Stimulated activated naive CD4-positive, alpha-beta T cell treated with Interleukin-2 at 50 U/mL for 16 hours (primary cell): ENCODE measurements at regions not wholly inside any gene's neighbourhood (a gene's known extent, or its start where the extent isn't known, plus 50 kb on each side); places are given as distances from the start of the nearest gene placed in this dataset.

Source experiments
- DNase-seq: peaks from one replicate; lab custom pipeline; 2025; lab: John Stamatoyannopoulos, UW

GRCh38 chr13:76210262-76210661 lies 574.1 kb downstream of the LMO7 start:
- no peak for DNase-seq

DNA sequence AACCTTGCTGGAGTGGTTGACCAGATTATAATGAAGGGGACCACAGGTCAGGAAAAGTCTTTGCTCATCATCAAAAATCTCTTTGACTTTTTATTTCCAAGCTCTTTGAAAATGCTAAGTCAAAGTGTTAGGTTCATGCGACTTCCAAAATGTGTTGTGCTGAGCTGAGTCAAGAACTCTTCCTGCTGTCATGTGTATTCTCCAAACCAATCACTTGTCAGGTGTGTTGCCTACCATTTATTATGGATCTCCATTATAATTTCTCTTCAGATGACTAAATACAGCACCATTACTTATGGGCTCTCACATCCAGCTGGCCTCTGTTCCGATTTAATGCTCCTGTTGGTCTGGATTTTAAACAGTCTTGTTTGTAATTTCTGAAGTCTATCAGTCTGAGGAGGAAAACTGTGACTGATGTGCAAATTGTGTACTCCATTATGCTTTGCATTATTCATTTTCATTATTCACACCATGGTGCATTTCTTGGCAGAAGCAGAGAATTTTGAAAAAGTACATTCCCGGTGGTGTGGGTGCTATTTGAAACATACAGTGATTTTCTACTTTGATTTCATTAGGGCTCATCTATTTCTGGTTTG lies 562.5 kb downstream of the LMO7 start:
- DNase-seq = no peak

DNA sequence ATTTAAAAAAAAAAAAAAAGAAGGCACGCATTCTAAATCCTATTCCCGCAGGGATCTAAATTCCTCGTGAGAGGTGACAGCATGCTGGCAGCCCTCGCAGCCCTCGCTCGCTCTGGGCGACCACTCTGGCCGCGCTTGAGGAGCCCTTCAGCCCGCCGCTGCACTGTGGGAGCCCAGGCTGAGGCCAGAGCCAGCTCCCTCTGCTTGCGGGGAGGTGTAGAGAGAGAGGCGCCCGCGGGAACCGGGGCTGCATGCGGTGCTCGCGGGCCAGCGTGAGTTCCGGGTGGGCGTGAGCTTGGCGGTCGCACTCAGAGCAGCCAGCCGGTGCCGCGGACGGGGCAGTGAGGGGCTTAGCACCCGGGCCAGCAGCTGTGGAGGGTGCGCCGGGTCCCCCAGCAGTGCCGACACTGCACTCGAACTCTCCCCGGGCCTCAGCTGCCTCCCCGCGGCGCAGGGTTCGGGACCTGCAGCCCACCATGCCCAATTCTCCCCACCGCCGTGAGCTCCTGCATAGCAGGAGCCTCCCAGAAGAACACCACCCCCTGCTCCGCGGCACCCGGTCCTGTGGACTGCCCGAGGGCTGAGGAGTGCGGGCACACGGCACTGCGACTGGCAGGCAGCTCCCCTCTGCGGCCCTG lies 553.9 kb downstream of the LMO7 start:
- DNase-seq = no peak

DNA sequence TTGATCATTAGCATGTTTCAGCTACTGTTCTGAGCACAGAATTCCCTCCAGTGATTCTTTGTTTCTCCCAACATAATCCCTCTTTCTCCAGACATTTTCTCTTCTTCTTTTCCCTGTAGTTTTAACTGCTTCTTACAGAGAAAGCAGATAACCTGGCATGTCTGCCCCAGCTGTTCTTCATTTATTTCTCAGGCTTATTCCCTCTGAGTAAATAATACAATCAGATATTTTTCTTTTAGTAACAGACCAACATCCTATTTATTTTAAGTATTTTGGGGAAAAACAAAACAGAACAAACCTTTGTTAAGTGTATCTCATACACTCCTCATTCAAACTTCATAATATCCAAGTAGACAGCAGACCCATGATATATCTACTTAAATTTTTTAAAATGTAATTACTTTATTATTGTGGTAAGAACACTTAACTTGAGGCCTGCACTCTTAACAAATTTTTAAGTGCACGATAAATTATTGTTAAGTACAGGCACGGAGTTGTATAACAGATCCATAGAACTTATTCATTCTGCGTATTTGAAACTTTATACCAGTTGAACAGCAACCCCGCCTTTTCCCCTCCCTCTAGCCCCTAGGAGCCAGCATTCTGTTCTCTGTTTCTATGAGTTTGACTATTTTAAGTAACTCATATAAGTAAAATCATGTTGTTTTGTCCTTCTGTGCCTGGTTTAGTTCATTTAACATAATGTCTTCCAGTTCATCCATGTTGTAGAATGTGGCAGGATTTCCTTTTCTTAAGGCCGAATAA lies 540.0 kb downstream of the LMO7 start:
- no peak for DNase-seq

DNA sequence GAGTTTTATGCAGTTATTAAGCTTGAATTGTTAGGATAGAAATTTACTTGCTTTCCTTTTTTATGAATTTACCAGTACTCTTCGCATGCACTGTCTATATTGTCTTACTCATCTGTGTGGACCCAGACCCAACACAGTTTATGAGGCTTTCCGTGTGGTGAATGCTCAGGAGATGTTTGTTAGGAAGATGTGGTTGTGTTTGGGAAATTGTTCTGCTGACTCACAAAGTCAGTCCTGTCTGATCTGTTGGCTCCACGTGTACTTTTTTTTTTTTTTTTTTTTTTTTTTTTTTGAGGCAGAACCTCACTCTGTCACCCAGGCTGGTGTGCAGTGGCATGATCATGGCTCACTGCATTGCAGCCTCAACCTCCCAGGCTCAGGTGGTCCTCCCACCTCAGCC lies 532.5 kb downstream of the LMO7 start:
- no peak for DNase-seq

DNA sequence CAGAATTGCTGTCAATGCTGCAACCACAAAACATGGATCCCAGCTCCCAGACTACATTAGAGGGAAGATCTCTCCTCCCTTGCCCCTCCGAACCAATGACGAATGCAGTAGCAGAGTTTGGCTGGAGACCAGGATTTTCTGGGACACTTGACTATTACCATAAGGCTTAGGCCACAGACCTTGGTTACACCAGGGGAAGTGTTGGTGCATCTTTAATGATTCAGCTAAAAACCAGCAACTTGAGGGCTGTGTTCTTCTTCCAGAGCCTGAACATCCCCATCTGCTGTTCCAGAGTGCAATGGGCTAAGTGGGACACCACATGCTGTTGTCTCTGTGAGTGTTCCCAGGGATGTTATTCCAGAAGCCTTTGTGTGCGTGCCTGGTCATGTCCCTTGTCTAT lies 528.2 kb downstream of the LMO7 start:
- DNase-seq = no peak

DNA sequence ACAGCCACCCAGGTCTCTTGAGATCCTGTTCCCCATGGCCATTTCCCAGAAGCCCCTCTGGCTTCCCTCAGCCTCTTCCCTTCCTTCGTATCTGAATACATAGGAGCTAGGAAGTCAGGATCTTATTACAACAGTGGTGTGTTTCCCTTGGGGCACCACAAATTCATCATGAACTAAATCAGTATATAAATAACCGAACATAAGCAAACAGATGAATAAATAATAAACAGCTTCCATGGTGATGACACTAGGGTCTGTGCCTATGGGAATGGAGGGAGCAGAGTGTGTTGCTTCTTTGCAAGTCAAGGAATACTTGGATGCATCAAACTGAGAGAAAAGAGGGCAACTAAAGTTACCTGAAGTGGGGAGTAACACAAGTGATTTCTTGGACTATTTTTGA lies 527.6 kb downstream of the LMO7 start:
- DNase-seq = no peak

- DNase-seq = no peak
These were observed 525.1 kb downstream of the LMO7 start for GRCh38 chr13:76160961-76161925.

DNA sequence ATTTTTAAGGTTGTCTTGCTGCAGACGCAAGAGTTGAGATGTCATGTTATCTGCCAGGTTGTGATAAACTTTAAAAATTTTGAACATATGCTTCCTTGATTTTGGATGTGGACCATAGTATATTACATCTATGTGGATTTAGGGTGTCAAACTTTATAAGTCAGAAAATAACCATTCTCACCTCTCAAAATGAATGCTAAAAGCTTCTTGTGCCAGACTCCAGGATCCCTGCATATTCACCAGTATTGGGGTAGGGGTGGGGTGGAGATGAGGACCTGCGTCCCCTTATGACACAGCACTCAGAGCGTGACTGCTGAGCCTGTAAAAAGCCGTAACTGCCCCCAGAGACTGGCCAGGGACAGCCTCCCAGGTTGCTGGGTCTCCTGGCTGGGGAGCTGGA lies 524.4 kb downstream of the LMO7 start:
- no peak for DNase-seq

DNA sequence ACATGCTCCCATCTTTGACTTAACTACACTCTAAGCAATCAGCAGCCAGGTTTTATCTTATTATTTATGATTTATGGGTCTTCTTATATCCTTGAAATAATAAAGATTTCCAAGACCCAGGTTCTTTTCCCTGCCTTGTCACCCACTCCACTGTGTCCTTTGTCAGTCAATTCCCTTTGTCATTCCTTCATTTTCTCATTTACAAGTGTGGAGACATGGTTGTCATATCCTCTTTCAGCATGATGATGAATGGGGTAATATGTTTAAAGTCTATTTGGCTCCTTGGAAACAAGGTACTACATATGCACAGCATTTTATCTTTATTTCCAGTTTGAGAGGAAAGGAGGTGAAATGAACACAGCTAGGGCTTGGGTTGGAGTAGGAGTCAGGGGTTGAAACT lies 521.8 kb downstream of the LMO7 start:
- DNase-seq = no peak

DNA sequence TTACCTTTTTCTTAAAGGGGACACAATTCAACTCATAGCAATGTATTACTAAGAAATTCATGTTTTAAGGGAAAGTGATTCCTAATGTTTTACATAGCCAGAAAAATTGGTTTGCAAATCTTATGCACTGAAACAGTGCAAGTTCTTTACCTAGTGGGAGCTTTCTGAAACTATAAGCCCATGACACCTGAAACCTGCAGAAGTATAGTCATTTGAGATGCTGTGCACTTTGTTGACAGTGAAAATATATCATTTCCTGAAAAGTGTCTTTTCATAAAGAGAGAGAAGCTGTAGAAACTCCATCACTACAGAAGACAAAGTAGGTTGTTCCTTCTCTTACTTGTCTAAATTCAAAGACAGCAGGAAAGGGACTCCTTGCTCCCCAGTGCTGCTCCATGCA lies 517.1 kb downstream of the LMO7 start:
- DNase-seq = no peak

DNA sequence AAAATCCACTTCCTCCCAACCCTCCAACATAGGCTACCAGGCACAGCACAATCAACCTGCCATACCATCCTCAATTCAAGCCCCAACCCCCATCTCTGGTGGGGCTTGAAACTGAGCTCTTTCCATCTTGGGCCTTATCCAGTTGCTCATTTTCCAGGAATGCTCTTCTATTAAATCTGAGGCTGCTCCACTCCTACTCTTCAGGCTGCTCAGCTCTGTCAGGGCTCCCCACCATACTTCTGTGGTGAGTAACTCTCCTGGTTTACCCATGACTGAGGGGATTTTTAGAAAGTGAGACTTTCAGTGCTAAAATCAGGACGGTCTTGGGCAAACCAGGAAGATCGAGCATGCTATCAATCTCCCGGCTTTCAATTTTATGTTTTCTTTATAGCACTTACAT lies 512.8 kb downstream of the LMO7 start:
- no peak for DNase-seq

DNA sequence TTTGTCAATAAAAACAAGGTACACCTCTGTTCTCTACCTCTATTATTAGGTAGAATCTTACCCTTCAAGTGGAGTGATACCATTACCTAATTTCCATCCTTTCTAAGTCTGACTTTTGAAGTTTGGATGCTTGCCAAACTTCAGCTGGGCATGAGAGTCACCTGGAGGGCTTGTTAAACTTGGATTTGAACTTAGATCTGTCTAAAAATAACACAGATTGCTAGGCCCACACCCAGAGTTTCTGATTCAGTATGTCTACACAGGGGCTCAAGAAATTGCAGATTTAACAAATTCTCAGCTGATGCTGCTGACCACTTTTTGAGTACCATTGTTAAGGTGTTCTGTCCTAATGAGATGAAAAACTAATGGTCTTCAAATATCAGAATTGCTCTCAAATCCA lies 512.2 kb downstream of the LMO7 start:
- no peak for DNase-seq

GRCh38 chr13:76132532-76132931 lies 496.4 kb downstream of the LMO7 start:
- no peak for DNase-seq

DNA sequence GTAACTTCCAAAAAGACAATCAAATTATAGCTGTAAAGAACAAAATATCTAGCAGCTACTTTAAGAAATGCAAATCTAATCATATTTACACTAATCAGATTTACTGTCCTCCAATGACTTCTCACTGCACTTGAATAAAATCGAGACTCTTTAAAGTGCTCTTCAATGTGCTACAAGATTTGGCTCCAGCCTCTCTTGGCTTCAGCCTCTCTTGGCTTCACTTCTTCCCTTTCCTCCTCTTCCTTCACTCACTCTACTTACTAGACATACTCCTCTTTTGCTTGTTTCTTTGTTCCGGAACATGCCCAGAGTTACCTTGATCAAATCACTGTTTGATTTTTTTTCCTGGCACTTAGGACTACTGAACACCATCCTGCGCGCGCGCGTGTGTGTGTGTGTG lies 495.4 kb downstream of the LMO7 start:
- DNase-seq = no peak

GRCh38 chr13:76129305-76130000 lies 493.3 kb downstream of the LMO7 start:
- no peak for DNase-seq

- DNase-seq = no peak
These were observed 491.8 kb downstream of the LMO7 start for GRCh38 chr13:76127922-76128321.

GRCh38 chr13:76123548-76123947 lies 487.4 kb downstream of the LMO7 start:
- no peak for DNase-seq

GRCh38 chr13:76116751-76117360 lies 480.7 kb downstream of the LMO7 start:
- no peak for DNase-seq

- no peak for DNase-seq
These were observed 470.6 kb downstream of the LMO7 start for GRCh38 chr13:76106763-76107162.

GRCh38 chr13:76094645-76095044 lies 458.5 kb downstream of the LMO7 start:
- DNase-seq = no peak
